HG02678 (cell line): ENCODE measurements at regions not wholly inside any gene's neighbourhood (a gene's known extent, or its start where the extent isn't known, plus 50 kb on each side); places are given as distances from the start of the nearest gene placed in this dataset.
A peak's percentile ranks its signal among the peaks of the same experiment; 100 is the strongest.

ENCODE experiments used
- ATAC-seq: cut with Tn5 transposase; IDR thresholded peaks from one replicate; pipeline ENCODE4 v1.9.1; 2021; ENCODE audit warnings: mild to moderate bottlenecking, moderate library complexity; ENCODE audit not compliant: unreplicated experiment

- ATAC-seq = no peak
These were observed 172.5 kb downstream of the SMAD2 start for GRCh38 chr18:47758000-47758399.

GRCh38 chr18:47756364-47757016, 174.0 kb downstream of the SMAD2 start:
- ATAC-seq = no peak

DNA sequence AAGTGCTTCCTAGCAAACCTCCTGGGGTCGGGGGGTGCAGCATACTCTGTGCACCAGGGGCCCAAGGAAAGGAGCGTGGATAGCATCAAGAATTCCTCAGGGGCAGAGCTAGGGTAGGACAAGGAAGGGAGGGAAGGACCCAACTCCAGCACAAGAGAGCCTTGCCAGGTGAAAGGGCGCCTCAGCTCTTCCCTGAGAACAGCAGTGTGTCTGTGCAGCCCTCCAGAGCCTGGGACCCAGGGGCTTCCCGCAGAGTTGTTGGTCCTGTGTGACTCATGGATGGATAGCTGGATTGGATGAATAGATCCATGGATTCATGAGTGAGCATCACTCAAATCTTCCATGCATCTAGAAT, 175.4 kb downstream of the SMAD2 start:
- ATAC-seq = no peak

DNA sequence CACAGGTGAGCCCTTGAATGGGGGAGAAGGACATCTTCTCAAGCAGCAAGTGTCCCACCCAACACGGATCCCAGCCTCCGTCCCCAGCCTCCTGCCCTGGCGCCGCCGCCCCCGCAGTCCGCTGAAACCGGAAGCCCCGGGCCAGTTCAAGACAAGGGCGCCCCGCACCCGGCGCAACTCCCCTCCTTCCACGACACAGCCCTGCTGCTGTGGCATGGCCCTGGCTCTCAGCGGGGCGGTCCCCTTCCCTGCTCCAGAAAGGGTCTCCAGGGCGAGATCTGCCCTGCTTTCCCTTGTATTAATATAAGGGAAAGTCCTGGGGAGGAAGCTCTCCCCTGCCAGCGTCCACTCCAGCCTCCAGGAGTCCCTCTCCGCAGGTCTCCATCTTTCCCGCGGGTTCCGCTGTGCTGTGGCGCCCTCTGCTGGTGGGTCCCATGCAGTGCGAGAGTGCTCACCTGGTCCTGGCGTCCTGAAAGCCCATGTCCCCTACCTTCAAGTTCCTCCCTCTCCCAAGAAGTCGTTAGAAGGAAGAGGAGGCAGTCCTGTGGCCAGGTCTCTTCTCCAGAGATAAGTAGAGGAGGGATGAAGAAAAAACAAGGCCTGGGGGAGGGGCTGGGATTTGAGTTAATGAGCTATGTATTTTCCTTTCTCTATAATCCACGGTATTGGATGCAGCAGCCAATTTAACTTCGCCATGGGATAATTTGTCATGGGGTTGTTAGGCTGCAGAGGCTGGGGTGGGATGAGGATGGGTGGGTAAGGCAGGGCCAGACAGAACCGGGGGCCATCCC, 176.0 kb downstream of the SMAD2 start:
- no peak for ATAC-seq

- ATAC-seq = no peak
These were observed 177.4 kb downstream of the SMAD2 start for GRCh38 chr18:47752796-47753645.

DNA sequence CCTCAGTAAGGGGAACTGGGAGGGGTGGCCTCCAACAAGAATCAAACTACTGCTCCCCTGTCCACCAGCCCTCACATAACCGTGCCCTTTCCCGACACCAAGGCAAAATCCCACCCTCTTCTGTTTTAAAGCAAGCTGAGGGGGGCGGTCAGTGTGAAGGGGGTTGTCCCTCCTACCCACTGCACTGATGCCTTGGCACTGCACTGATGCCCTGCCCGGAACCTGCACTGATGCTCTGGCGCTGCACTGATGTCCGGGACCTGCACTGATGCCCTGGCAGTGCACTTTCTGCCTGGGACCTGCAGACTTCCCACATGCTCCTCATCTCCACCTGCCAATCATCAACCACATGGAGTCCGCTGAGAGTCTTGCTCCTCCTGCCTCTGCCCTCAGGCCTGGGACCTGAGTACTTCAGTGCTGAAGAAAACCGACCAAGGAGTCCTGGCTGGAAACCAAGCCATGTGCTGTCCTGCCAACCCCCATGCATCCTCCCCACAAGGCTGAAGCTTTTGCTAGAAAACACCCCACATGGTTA, 179.5 kb downstream of the SMAD2 start:
- ATAC-seq = no peak

- no peak for ATAC-seq
These were observed 180.9 kb downstream of the SMAD2 start for GRCh38 chr18:47749600-47749973.

GRCh38 chr18:47748847-47749599, 181.4 kb downstream of the SMAD2 start:
- ATAC-seq = peak; percentile 95

GRCh38 chr18:47748093-47748796, 182.2 kb downstream of the SMAD2 start:
- ATAC-seq = no peak

DNA sequence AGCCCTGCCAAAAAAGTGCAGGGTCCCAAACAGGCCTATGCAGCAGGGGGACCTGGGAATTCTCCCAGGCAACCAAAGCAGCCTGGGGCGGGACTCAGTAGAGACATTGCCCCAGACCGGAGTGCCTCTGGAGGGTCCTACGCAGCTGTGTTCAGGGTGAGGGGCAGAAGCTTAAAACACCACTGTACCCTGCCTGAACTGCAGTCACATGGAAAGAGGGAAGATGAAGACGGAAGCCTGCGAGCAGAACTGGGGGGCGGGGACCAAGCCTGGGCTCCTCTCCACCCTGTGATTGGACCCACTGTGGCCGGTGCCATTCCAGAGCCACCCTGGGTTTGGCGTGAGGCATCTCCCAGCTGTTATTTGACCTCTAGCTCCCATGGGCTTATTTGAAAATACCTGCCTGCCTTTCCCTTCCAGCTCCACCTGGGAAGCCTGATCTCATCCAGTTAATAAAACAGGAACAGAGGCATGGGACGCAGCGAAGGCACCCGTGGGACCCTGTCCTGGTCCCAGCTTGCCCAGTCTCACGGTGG, 183.1 kb downstream of the SMAD2 start:
- ATAC-seq = no peak

GRCh38 chr18:47746615-47747014, 183.8 kb downstream of the SMAD2 start:
- no peak for ATAC-seq

GRCh38 chr18:47745227-47745626, 185.2 kb downstream of the SMAD2 start:
- no peak for ATAC-seq

GRCh38 chr18:47737956-47738355, 192.5 kb downstream of the SMAD2 start:
- ATAC-seq = no peak

- no peak for ATAC-seq
These were observed 193.1 kb downstream of the SMAD2 start for GRCh38 chr18:47737198-47737830.

DNA sequence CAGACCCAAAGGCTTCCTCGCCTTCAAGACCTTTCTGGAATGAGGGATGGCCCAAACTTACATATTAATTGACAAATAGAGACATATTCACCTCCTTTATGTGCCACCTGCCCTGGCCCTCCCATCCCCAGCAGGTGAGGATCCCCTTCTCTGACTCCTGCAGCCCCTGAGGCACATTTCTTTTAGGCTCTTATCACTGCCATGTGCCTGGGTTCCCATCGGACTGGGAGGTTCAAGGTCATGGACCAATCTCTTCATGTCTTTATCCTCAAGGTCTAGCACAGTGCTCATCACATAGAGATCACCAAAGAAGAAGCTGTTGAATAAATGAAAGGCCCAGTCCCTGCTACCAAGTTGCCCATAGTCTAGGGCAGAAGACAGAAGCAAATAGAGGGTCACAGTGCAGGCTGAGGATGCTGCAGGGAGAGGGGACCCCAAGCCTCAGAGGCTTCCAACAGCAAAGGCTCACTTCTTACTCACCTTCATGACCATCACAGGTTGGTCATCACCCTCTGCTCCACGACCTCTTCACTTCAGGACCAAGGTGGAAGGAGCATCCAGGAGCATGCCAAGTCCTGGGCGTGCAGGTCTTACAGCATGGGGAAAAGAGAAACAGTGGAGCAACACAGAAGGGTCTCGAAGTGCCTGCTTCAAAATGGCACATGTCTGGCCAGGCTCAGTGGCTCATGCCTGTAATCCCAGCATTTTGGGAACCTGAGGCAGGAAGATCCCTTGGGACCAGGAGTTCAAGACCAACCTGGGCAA, 193.9 kb downstream of the SMAD2 start:
- ATAC-seq = no peak

- ATAC-seq = no peak
These were observed 195.3 kb downstream of the SMAD2 start for GRCh38 chr18:47735041-47735702.

DNA sequence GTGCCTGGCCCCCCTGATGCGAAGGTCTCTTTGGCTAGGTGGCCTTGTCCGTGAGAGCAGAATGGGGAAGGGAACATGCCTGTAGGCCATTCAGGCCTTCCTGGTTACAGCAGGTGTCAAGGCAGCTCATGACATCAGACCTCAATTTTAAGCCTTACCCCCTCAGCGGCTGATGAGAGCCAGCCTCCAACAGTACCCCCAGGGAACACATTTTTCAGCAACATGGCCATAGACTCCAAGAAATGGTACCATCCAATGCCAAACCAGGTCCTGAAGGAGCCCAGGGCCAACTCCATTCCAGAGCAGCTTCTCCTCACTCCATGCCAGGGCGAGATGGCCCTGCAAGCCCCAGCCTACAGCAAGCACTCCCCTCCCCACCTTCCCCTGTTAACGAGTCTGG, 199.2 kb downstream of the SMAD2 start:
- no peak for ATAC-seq

- ATAC-seq = no peak
These were observed 199.7 kb downstream of the SMAD2 start for GRCh38 chr18:47730795-47731194.
